Neuron (in vitro differentiated cells): ENCODE measurements at regions not wholly inside any gene's neighbourhood (a gene's known extent, or its start where the extent isn't known, plus 50 kb on each side); places are given as distances from the start of the nearest gene placed in this dataset.
"Not testable (repeated sequence)": the region's sequence is repeated elsewhere in the genome, so short reads cannot be mapped to it uniquely, and the experiment has no call there.

Experiments
- H2AFZ ChIP-seq: one replicate; pipeline ENCODE4 v1.6.1; 2013; ENCODE audit warnings: low read depth, mild to moderate bottlenecking, inconsistent platforms, low read length, moderate library complexity
- H3K27me3 ChIP-seq: one replicate; pipeline ENCODE4 v1.6.1; 2013; ENCODE audit warnings: low read length; ENCODE audit not compliant: insufficient read depth
- H3K36me3 ChIP-seq: one replicate; pipeline ENCODE4 v1.6.1; 2013; ENCODE audit warnings: low read length; ENCODE audit not compliant: insufficient read depth
- H3K4me1 ChIP-seq: one replicate; pipeline ENCODE4 v1.6.1; 2013; ENCODE audit warnings: low read length; ENCODE audit not compliant: insufficient read depth
- H3K4me3 ChIP-seq: 2 replicates; pipeline ENCODE4 v1.5.1; 2013; ENCODE audit warnings: mild to moderate bottlenecking, low read length, moderate library complexity
- H3K9me3 ChIP-seq: one replicate; pipeline ENCODE4 v1.6.1; 2013; ENCODE audit warnings: low read length

DNA sequence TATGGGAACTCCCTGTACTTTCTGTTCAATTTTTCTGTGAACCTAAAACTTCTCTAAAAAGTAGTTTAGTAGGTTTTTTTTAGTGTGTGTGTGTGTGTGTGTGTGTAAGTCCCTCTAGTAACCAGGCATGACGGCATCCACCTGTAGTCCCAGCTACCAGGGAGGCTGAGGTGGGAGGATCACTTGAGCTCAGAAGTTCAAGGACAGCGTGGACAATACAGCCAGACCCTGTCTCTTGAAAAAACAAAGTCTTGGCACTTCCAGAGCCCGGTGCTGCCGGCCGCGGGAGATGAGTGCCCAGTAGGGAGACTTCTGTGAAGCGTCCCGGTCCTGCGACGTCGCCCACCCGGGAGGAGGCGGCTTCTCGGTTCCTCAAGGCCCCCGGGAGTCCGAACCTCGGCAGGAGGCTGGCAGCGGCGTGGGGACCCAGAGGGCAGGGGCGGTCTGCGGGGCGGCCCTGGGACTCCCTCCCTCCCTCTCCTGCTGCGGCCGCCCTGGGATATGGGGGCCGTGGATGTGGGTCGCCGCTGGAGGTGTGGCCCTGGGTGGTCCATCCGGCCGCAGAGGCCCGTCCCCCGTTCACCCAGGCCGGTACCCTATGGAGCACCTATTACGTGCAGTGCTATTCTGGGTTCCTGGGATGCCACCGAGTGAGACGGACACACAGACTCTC, 78.0 kb upstream of the SIRPG start:
- H3K9me3 ChIP-seq, result no peaks in the 10 kb centered on the region
- H3K27me3 ChIP-seq, result peaks cover 3% of the 10 kb centered on the region
- H2AFZ ChIP-seq, result no peak overlapping the region
- no peaks in the 10 kb centered on the region for H3K4me1 ChIP-seq
- H3K36me3 ChIP-seq, result no peaks in the 10 kb centered on the region
- no peak overlapping the region for H3K4me3 ChIP-seq

DNA sequence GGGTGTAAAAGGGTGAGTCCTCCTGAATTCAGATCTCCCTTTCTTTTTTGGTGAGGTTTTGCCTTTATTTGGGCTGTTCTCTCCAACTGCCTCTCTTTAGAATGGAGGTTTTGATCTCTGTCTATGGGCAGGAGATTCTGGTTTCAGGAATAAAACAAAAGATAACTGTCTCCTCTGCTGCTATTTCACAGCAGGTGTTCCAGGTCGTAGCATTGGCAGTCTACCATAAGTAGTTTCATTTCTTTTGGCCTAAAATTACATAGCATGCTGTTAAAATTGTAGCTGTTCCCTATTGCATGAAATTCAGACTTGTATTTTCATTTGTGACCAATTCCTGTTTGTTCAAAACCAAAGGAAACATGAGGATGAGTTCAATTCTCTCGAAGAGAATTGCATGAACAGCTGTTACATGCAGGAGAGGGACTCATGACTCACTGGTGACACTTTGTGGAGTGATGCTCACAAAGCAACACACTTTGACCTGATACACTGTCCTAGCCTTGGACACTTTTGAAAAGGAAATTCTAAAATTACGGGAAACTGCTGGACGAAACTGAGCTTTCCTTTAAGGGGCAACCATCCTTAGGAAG, 76.8 kb upstream of the SIRPG start:
- Histone ChIP-seq H3K36me3 (no peaks in the 10 kb centered on the region), H3K27me3 (peaks cover 6% of the 10 kb centered on the region), H3K9me3 (no peaks in the 10 kb centered on the region), H2AFZ (no peak overlapping the region), H3K4me3 (no peak overlapping the region), H3K4me1 (no peaks in the 10 kb centered on the region)

DNA sequence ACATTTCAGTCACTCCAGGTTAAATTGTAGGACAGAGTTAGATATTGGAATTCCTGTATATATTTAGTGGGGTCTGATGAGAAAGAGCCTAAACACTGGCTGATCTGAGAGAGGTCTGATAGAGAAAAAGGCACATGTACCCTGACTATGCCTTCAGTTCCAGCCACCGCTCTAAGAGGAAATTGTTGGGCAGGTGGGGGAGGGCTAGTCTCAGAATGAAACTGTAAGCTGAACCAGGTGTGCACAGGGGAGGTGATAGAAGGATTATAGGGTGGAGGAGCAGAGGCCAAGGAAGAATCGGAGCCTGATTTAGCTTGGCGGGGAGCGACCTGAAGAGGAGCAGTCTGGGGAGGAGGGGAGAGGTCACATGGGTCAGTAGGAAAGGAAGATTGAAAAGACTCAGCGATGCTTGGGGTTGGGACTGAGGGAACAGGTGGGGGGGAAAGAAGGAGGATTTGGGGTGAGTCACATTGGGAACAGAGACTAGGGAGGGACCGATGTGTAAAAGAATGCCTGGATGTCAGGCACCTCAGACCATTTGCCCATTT, 74.3 kb upstream of the SIRPG start:
- not testable (repeated sequence) for H2AFZ ChIP-seq, H3K4me3 ChIP-seq, H3K36me3 ChIP-seq, H3K9me3 ChIP-seq, H3K4me1 ChIP-seq, H3K27me3 ChIP-seq

DNA sequence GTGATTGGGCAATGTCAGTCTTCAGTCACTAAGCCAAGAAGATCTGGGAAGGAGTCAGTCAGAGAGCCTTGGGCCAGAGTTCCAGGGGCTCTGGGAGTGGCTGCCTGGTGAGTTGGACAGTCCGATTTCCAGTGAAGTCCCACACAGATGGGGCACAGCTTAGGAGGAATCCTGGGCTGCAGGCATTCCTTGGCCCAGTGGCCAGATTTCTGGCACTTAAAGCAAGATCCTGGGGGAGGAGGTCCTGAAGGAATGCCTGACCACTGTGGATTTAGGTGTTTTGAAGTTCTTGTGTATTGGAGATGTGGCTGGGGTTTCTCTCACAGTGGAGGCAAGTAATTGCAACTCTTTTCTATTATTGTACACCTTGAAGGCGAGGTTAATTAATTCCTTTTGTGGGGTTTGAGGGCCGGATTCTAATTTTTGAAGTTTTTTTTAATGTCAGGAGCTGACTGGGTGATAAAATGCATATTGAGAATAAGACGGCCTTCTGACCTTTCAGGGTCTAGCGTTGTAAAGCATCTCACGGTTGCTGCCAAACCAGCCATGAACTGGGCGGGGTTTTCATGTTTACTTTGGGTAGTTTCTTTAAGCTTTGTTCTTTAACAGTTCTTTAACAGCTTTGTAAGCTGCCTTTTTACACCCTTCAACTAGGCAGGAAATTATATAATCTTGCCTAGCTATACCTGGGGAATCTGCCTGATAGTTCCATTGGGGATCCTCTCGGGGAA, 73.6 kb upstream of the SIRPG start:
- not testable (repeated sequence) for H2AFZ ChIP-seq, H3K27me3 ChIP-seq, H3K36me3 ChIP-seq

DNA sequence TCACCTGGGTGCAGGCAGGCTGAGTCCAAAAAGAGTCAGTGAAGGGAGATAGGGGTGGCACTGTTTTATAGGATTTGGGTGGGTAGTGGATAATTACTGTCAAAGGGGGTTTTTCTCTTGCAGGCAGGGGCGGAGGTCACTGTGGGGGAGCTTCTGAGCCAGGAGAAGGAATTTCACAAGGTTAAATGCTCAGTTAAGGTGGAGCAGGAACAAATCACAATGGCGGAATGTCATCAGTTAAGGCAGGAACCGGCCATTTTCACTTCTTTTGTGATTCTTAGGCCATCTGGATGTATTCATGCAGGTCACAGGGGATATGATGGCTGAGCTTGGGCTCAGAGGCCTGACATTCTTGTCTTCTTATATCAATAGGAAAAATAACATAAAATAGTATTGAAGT, 69.7 kb upstream of the SIRPG start:
- not testable (repeated sequence) for H3K4me3 ChIP-seq, H3K27me3 ChIP-seq, H3K36me3 ChIP-seq, H3K9me3 ChIP-seq, H2AFZ ChIP-seq, H3K4me1 ChIP-seq

More for the DNA sequence above, 73.6 kb upstream of the SIRPG start:
- not testable (repeated sequence) for H3K4me3 ChIP-seq, H3K4me1 ChIP-seq, H3K9me3 ChIP-seq

DNA sequence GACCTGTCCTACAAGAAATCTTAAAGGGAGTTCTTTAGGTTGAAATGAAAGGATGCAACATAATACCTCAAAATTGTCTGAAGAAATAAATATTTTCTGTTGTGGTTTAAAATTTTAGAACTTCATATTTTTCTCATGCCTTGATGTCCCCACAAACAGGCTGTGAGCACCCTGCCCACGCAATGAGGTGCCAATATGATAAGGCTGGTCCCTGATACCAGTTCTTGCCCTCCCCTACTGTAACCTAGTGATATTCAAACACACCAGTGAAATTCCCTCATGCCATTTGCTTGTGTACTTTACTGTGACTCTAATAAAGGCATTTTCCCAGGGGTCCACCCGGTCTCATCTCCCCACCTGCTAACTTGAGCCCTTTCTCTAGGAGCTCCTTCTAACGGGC, 67.3 kb upstream of the SIRPG start:
- H3K9me3 ChIP-seq, result no peaks in the 10 kb centered on the region
- H3K27me3 ChIP-seq, result peaks cover 1% of the 10 kb centered on the region
- H3K4me3 ChIP-seq, result no peak overlapping the region
- H3K4me1 ChIP-seq, result no peaks in the 10 kb centered on the region
- no peak overlapping the region for H2AFZ ChIP-seq
- no peaks in the 10 kb centered on the region for H3K36me3 ChIP-seq

DNA sequence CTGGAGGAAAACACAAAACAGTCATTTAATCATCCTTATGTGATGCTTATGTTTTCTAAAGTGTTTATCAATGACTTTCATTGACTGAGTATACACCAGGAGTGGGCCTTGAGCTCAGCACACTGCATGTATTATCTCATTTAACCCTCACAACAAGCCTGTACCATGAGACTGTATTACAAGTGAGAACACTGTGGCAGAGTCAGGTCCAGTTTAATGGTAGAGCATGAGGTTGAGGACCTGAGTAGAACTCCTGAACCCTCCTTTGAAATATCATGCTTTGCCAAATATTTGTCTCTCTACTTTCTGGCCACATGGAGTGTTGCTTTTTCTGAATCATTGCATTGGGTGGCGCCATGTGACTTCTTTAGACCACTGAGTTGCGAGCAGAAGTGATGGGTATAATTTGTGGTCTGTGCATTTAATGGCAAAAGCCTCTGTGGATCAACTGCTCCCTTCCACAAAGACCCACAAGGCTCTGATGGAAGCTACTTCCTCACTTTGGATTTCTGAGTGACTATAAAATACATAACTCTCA, 65.0 kb upstream of the SIRPG start:
- Histone ChIP-seq H3K27me3 (no peaks in the 10 kb centered on the region), H3K36me3 (no peaks in the 10 kb centered on the region), H3K4me3 (no peak overlapping the region), H3K9me3 (no peaks in the 10 kb centered on the region), H2AFZ (no peak overlapping the region), H3K4me1 (no peaks in the 10 kb centered on the region)

DNA sequence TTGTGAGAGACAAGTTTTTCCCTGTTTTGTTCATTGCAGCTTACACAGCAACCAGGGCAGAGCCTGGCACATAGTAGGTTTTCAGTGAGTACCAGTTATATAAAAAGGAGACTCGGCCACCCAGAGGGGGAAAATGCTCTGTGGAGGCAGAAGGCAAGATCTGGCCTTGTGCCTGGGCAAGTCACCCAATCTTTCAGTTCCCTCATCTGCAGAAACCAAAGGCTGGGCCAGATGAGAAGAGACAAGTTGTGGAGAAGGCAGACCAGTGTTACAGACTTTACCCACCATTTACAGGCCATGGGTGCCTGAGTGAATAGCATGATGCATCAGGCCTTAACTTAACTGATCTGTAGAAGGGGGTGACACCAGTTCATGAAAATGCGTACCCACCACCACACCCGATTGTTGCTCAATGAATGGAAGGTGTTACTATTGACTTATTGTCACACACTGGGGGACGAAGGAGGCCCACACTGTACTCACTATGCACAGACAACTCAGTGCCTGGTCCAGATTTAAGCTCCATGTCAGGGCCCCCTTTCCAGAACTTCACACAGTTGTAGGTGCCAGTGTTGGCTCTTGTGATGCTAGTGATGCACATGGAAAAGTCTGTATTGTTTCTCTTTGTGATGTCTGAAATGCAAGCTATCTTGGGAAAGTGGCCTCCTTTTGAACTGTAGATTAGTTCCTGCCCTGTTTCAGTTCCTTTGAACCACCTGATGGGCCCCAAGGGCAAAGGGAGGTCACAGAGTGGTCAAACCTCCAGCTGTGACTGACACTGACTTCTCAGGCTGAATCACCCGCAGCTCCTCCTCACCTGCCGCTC, 64.3 kb upstream of the SIRPG start:
- Histone ChIP-seq H3K4me1 (no peaks in the 10 kb centered on the region), H3K9me3 (no peaks in the 10 kb centered on the region), H3K4me3 (no peak overlapping the region), H3K36me3 (no peaks in the 10 kb centered on the region), H3K27me3 (no peaks in the 10 kb centered on the region), H2AFZ (no peak overlapping the region)

DNA sequence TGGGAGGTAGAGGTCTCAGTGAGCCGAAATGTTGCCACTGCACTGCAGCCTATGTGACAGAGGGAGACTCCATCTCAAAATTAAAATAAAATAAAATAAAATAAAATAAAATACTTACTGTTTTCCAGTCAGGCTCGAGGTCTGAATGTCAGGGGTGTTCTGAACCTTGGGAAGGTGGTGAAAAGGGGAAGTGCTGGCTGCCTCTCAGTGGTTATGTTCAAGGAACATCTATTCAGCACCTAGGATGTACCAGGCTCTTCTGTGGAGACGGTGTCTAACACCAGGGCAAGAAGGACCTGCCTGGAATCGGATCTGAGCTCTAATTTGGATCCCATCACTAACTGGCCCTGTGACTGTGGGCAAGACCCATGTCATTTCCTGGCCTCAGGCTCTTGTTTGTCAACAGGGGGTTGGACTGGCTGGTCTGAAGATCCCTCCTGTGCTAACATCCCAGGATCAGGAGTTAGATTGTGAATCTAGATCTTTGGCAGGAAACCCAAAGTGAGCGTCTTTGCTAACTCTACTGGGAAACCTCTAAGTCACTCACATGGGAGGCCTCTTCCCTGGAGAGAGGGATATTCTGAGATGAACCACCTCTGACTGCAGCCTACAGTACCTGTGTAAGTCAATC, 63.4 kb upstream of the SIRPG start:
- H2AFZ ChIP-seq, result no peak overlapping the region

DNA sequence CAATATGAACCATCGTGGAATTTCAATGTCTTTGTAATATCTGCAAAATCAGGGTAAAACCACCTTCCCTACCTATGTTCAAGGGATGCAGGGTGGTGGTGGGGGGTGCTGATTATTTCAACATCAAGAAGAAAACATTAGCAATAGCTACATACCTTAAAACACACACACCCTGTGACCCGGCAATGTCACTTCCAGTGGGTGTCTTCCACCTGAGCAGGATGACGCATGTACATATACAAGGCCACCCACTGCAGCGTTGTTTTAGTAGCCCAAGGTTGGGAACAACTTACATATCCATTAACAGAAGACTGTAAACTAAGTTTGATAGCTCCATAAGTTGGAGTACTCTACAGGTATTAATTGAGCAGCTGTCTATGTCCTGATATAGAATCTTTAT, 62.6 kb upstream of the SIRPG start:
- H3K4me1 ChIP-seq, result no peaks in the 10 kb centered on the region
- no peaks in the 10 kb centered on the region for H3K27me3 ChIP-seq
- H3K4me3 ChIP-seq, result no peak overlapping the region
- no peaks in the 10 kb centered on the region for H3K36me3 ChIP-seq
- no peaks in the 10 kb centered on the region for H3K9me3 ChIP-seq
- H2AFZ ChIP-seq, result no peak overlapping the region

More for the DNA sequence above, 63.4 kb upstream of the SIRPG start:
- no peaks in the 10 kb centered on the region for H3K36me3 ChIP-seq
- H3K27me3 ChIP-seq, result no peaks in the 10 kb centered on the region
- no peak overlapping the region for H3K4me3 ChIP-seq
- H3K9me3 ChIP-seq, result no peaks in the 10 kb centered on the region
- no peaks in the 10 kb centered on the region for H3K4me1 ChIP-seq

DNA sequence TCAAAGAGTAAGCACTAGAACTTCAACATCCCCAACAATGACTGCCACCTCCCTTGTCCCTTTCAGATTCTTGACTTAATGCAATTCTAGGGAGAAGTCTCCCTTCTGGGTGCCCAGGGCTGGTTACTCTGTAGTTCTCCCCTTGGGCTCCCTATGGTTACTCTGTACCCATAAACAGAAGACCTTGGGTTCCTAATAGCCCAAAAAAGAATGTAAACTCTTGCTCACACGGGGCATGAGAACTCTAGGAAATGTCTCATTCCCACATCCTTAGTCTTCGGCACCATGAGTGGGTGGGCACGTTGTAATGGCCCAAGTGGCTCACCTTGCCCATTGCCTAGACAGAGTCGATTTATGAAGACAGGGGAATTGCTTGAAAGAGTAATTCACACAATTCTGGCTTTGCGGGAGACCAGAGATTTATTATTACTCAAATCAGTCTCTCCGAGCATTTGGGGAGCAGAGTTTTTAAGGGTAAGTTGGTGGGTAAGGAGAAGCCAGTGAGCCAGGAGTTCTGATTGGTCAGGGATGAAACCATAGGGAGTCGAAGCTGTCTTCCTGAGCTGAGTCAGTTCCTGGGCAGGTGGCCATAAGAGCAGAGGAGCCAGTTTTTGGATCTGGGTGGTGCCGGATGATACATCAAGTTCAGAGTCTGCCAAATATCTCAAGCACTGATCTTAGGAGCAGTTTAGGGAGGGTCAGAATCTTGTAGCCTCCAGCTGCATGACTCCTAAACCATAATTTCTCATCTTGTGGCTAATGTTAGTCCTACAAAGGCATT, 61.2 kb upstream of the SIRPG start:
- H2AFZ ChIP-seq, result no peak overlapping the region
- no peaks in the 10 kb centered on the region for H3K9me3 ChIP-seq
- H3K27me3 ChIP-seq, result no peaks in the 10 kb centered on the region
- no peaks in the 10 kb centered on the region for H3K4me1 ChIP-seq
- no peaks in the 10 kb centered on the region for H3K36me3 ChIP-seq
- H3K4me3 ChIP-seq, result no peak overlapping the region
